HEK293 (cell line): ENCODE measurements at regions not wholly inside any gene's neighbourhood (a gene's known extent, or its start where the extent isn't known, plus 50 kb on each side); places are given as distances from the start of the nearest gene placed in this dataset.

Experiments used
- CTCF ChIA-PET: fragments of 350-600 bp; formaldehyde crosslinking; extraction: SDS; loops from one replicate; lab custom pipeline; 2021; ENCODE audit warnings: antibody characterized with exemption; lab: Yijun Ruan, JAX
- POLR2A ChIA-PET: fragments of 300-600 bp; formaldehyde crosslinking; extraction: SDS; loops from one replicate; lab custom pipeline; 2020; ENCODE audit warnings: antibody characterized with exemption, inconsistent platforms; lab: Yijun Ruan, JAX
- H3K27ac ChIP-seq: fragments of 200-500 bp; sonication (Bioruptor generic); 2 replicates; pipeline ENCODE4 v1.5.1; 2014; ENCODE audit warnings: low read depth, low read length, control low read depth, inconsistent platforms; ENCODE audit errors: extremely low read depth
- H3K36me3 ChIP-seq, 2 experiments: fragments of 200-500 bp in 1 of 2; sonication (Bioruptor generic) in 1 of 2; 1 replicate in 1 of 2; 2 replicates in 1 of 2; pipeline ENCODE4 v1.5.1; 2014 to 2017; ENCODE audit warnings: inconsistent platforms in 2 of 2, low read length in 2 of 2; ENCODE audit not compliant: control insufficient read depth in 2 of 2, insufficient read depth in 1 of 2
- H3K4me1 ChIP-seq: fragments of 200-500 bp; sonication (Bioruptor generic); 2 replicates; pipeline ENCODE4 v1.5.1; 2014; ENCODE audit warnings: mild to moderate bottlenecking, low read length, inconsistent platforms; ENCODE audit not compliant: control insufficient read depth, insufficient read depth
- H3K4me3 ChIP-seq: 2 replicates; pipeline ENCODE4 v1.5.1; 2011; ENCODE audit warnings: low read depth, mild to moderate bottlenecking, control low read depth, low read length, moderate library complexity
- H3K9me3 ChIP-seq: fragments of 200-500 bp; sonication (Bioruptor generic); 2 replicates; pipeline ENCODE4 v1.5.1; 2014; ENCODE audit warnings: low read depth, low read length, inconsistent platforms; ENCODE audit not compliant: control insufficient read depth, insufficient read depth
- GLI4 ChIP-seq: fragments of 450-650 bp; formaldehyde crosslinking; IDR thresholded peaks from 2 replicates; pipeline ENCODE4 v1.5.1; 2016; ENCODE audit warnings: missing biosample characterization, missing genetic modification characterization
- GLIS2 ChIP-seq: fragments of 450-650 bp; formaldehyde crosslinking; IDR thresholded peaks from 2 replicates; pipeline ENCODE4 v1.5.1; 2016; ENCODE audit warnings: missing biosample characterization, missing genetic modification characterization
- HOXD13 ChIP-seq: sonication (generic); formaldehyde crosslinking; IDR thresholded peaks from 2 replicates; pipeline ENCODE4 v1.8.0; 2022; ENCODE audit warnings: missing genetic modification reagents, borderline replicate concordance
- OVOL3 ChIP-seq: fragments of 450-650 bp; formaldehyde crosslinking; IDR thresholded peaks from 2 replicates; pipeline ENCODE4 v1.5.1; 2016; ENCODE audit warnings: missing biosample characterization, missing genetic modification characterization
- PATZ1 ChIP-seq: fragments of 450-650 bp; formaldehyde crosslinking; IDR thresholded peaks from 2 replicates; pipeline ENCODE4 v1.5.1; 2016; ENCODE audit warnings: missing biosample characterization, missing genetic modification characterization
- PRDM6 ChIP-seq: fragments of 450-650 bp; formaldehyde crosslinking; IDR thresholded peaks from 2 replicates; pipeline ENCODE4 v1.5.1; 2017; ENCODE audit warnings: missing biosample characterization, missing genetic modification characterization
- SCRT2 ChIP-seq: fragments of 450-650 bp; formaldehyde crosslinking; IDR thresholded peaks from 2 replicates; pipeline ENCODE4 v1.5.1; 2016; ENCODE audit warnings: missing biosample characterization, missing genetic modification characterization
- WT1 ChIP-seq: fragments of 450-650 bp; formaldehyde crosslinking; IDR thresholded peaks from 2 replicates; pipeline ENCODE4 v1.5.1; 2016; ENCODE audit warnings: missing biosample characterization, missing genetic modification characterization
- ZBTB21 ChIP-seq: fragments of 450-650 bp; formaldehyde crosslinking; IDR thresholded peaks from 2 replicates; pipeline ENCODE4 v1.5.1; 2017; ENCODE audit warnings: missing biosample characterization, missing genetic modification characterization
- ZBTB49 ChIP-seq: fragments of 450-650 bp; formaldehyde crosslinking; IDR thresholded peaks from 2 replicates; pipeline ENCODE4 v1.5.1; 2016; ENCODE audit warnings: missing biosample characterization, missing genetic modification characterization, low read depth
- ZNF518A ChIP-seq: fragments of 450-650 bp; formaldehyde crosslinking; conservative IDR thresholded peaks from 2 replicates; pipeline ENCODE4 v1.5.1; 2016; ENCODE audit warnings: low read depth, missing biosample characterization, missing genetic modification characterization
- ZNF621 ChIP-seq: fragments of 450-650 bp; formaldehyde crosslinking; IDR thresholded peaks from 2 replicates; pipeline ENCODE4 v1.5.1; 2017; ENCODE audit warnings: missing biosample characterization, missing genetic modification characterization
- ZNF660 ChIP-seq: fragments of 450-650 bp; IDR thresholded peaks from 2 replicates; pipeline ENCODE4 v1.5.1; 2018; ENCODE audit warnings: missing biosample characterization, mild to moderate bottlenecking, missing genetic modification characterization
- ZNF701 ChIP-seq: fragments of 450-650 bp; formaldehyde crosslinking; IDR thresholded peaks from 2 replicates; pipeline ENCODE4 v1.5.1; 2016; ENCODE audit warnings: missing biosample characterization, missing genetic modification characterization
- ZNF785 ChIP-seq: fragments of 450-650 bp; formaldehyde crosslinking; IDR thresholded peaks from 2 replicates; pipeline ENCODE4 v1.5.1; 2016; ENCODE audit warnings: missing biosample characterization, missing genetic modification characterization
- ZSCAN4 ChIP-seq: fragments of 450-650 bp; formaldehyde crosslinking; IDR thresholded peaks from 2 replicates; pipeline ENCODE4 v1.5.1; 2017; ENCODE audit warnings: missing biosample characterization, missing genetic modification characterization

- H3K4me1 ChIP-seq: no peaks in the 10 kb centered on the region
- H3K9me3 ChIP-seq: no peaks in the 10 kb centered on the region
- H3K27ac ChIP-seq: no peak overlapping the region
- no peaks in the 10 kb centered on the region for H3K36me3 ChIP-seq
- no peak overlapping the region for H3K4me3 ChIP-seq
- ChIA-PET POLR2A (no interaction called here), CTCF (no interaction called here)
- TF ChIP-seq PATZ1 (no peak), ZNF518A (tag by site-specific recombination) (no peak), ZNF785 (tag by site-specific recombination) (no peak), HOXD13 (no peak), GLIS2 (tag by site-specific recombination) (no peak), ZNF701 (tag by site-specific recombination) (no peak), OVOL3 (tag by site-specific recombination) (no peak), ZBTB49 (tag by site-specific recombination) (no peak), ZNF660 (tag by site-specific recombination) (no peak), GLI4 (tag by site-specific recombination) (no peak), SCRT2 (no peak), ZBTB21 (tag by site-specific recombination) (no peak), ZNF621 (no peak), WT1 (no peak), ZSCAN4 (tag by site-specific recombination) (no peak), PRDM6 (tag by site-specific recombination) (no peak)
These were observed 199.5 kb upstream of the PUDP start for GRCh38 chrX:7347465-7347864.
